MCF 10A (cell line): ENCODE measurements at regions not wholly inside any gene's neighbourhood (a gene's known extent, or its start where the extent isn't known, plus 50 kb on each side); places are given as distances from the start of the nearest gene placed in this dataset.
A peak's percentile ranks its signal among the peaks of the same experiment; 100 is the strongest.

ENCODE experiments used
- BruUV-seq: library from RNA; stranded (reverse); fragments of 400-500 nt; replicated peaks from 2 replicates; lab custom pipeline; 2021; lab: Mats Ljungman, UMichigan
- CTCF ChIA-PET: fragments of 300-600 bp; sonication (Branson Sonifier 250); formaldehyde crosslinking; extraction: SDS; loops from one replicate; lab custom pipeline; 2021; ENCODE audit warnings: antibody characterized with exemption, inconsistent platforms; lab: Yijun Ruan, JAX
- POLR2A ChIA-PET: fragments of 300-600, 350-650 bp; sonication (Branson Sonifier 250); formaldehyde crosslinking; extraction: SDS; loops from one replicate; lab custom pipeline; 2020; ENCODE audit warnings: antibody characterized with exemption, inconsistent platforms; lab: Yijun Ruan, JAX
- DNase-seq: peaks from one replicate; pipeline ENCODE4 v3.0.0-alpha.2; 2018; ENCODE audit not compliant: unreplicated experiment
- H3K27ac Mint-ChIP-seq: one replicate; pipeline ENCODE4 v1.8.0; 2022; ENCODE audit warnings: mild to moderate bottlenecking, low read depth, mixed read lengths; ENCODE audit not compliant: unreplicated experiment
- H3K27me3 Mint-ChIP-seq: one replicate; pipeline ENCODE4 v1.8.0; 2022; ENCODE audit warnings: mixed read lengths; ENCODE audit not compliant: insufficient read depth, unreplicated experiment
- H3K36me3 Mint-ChIP-seq: one replicate; pipeline ENCODE4 v1.8.0; 2022; ENCODE audit warnings: mild to moderate bottlenecking, moderate library complexity, mixed read lengths; ENCODE audit not compliant: insufficient read depth, unreplicated experiment
- H3K4me1 Mint-ChIP-seq: one replicate; pipeline ENCODE4 v1.8.0; 2022; ENCODE audit warnings: mixed read lengths; ENCODE audit not compliant: insufficient read depth, unreplicated experiment
- H3K4me3 Mint-ChIP-seq: one replicate; pipeline ENCODE4 v1.8.0; 2022; ENCODE audit warnings: mild to moderate bottlenecking, moderate library complexity, mixed read lengths; ENCODE audit not compliant: unreplicated experiment
- H3K9me3 Mint-ChIP-seq: one replicate; pipeline ENCODE4 v1.8.0; 2022; ENCODE audit warnings: mixed read lengths; ENCODE audit not compliant: unreplicated experiment
- intact Hi-C: fragments of 100-400 bp; cut with micrococcal nuclease; formaldehyde crosslinking; loops from 2 replicates; pipeline ENCODE4 v1.14.1; 2022
- TF ChIP-seq, protein P1 (sequence below): fragments of 200-600 bp; IDR thresholded peaks from one replicate; pipeline ENCODE4 v1.8.0; 2022; ENCODE audit warnings: antibody characterized with exemption, mild to moderate bottlenecking; ENCODE audit not compliant: unreplicated experiment

- BruUV-seq: no TSS peak
- POLR2A ChIA-PET: interaction anchor here (0.6 kb wide), 1 partner anchor 23 kb away, joined by 3 read pairs; no protein-coding TSS in a partner anchor
- Mint-ChIP-seq H3K27ac (no peak overlapping the region), H3K4me3 (no peak overlapping the region), H3K9me3 (peaks cover 9% of the 10 kb centered on the region), H3K36me3 (no peaks in the 10 kb centered on the region), H3K27me3 (no peaks in the 10 kb centered on the region), H3K4me1 (peaks cover 12% of the 10 kb centered on the region)
- peak; percentile 1 for DNase-seq
- intact Hi-C loops: no loop called here
- CTCF ChIA-PET: interaction anchor here (0.6 kb wide), 1 partner anchor 50 kb away, joined by 3 read pairs; no protein-coding TSS in a partner anchor
- TF ChIP-seq, protein P1, sequence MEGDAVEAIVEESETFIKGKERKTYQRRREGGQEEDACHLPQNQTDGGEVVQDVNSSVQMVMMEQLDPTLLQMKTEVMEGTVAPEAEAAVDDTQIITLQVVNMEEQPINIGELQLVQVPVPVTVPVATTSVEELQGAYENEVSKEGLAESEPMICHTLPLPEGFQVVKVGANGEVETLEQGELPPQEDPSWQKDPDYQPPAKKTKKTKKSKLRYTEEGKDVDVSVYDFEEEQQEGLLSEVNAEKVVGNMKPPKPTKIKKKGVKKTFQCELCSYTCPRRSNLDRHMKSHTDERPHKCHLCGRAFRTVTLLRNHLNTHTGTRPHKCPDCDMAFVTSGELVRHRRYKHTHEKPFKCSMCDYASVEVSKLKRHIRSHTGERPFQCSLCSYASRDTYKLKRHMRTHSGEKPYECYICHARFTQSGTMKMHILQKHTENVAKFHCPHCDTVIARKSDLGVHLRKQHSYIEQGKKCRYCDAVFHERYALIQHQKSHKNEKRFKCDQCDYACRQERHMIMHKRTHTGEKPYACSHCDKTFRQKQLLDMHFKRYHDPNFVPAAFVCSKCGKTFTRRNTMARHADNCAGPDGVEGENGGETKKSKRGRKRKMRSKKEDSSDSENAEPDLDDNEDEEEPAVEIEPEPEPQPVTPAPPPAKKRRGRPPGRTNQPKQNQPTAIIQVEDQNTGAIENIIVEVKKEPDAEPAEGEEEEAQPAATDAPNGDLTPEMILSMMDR: no peak
These were observed 336.7 kb downstream of the DTHD1 start for GRCh38 chr4:36618102-36618501.

DNA sequence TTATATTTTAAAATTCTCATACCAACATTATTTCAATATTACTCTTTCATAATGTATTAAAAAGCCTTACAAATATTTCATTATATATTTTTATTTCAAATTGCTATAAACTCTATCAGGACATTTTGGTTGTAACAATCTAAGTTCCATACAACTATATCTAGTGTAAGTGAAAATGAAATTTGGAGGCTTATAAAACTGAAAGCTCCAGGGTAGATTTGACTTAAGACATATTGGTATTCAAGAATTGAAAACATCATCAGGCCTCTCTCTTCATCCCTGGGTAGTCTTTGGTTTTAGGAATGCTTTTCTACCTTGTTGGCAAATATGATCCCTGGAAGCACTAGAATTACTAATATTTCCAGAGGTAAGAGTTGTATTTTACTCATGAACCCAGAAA is 342.6 kb downstream of the DTHD1 start:
- ChIA-PET CTCF (no interaction called here), POLR2A (interaction anchor here (1.2 kb wide), 1 partner anchor 16 kb away, joined by 5 read pairs; no protein-coding TSS in a partner anchor)
- Mint-ChIP-seq H3K4me3 (no peak overlapping the region), H3K4me1 (no peaks in the 10 kb centered on the region), H3K27me3 (no peaks in the 10 kb centered on the region), H3K9me3 (peaks cover 14% of the 10 kb centered on the region), H3K27ac (no peak overlapping the region), H3K36me3 (no peaks in the 10 kb centered on the region)
- DNase-seq: no peak
- TF ChIP-seq, protein P1: no peak
- no TSS peak for BruUV-seq
- intact Hi-C loops: no loop called here

DNA sequence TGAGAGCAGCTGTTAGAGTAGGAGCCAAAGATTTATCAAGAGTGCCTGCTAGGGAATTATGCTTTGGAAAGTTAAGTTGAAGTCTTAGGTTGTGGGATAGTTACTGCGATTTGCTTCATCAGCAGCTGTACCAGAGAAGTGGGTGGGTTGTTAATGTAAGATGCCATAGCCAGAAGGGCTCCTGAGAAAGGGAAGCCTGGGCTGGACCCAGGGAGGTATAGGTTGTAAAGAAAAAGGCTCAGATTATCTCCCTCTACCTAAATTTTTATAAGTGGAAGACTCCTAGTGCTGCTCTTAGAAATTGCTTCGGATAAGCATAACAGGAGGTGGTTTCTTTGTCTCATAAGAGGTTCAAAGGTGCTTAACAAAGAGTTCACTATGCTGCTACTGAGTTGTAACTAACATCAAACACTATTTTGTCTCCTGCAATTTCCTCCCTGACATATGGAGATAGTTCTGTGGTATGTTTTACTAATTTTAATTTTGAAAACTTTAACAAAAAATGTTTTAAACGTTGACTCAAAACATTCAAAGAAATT is 356.9 kb downstream of the DTHD1 start:
- Mint-ChIP-seq H3K27ac (no peak overlapping the region), H3K4me3 (no peak overlapping the region), H3K4me1 (peaks cover 7% of the 10 kb centered on the region), H3K9me3 (no peaks in the 10 kb centered on the region), H3K27me3 (no peaks in the 10 kb centered on the region), H3K36me3 (no peaks in the 10 kb centered on the region)
- BruUV-seq: no TSS peak
- TF ChIP-seq, protein P1: no peak
- CTCF ChIA-PET: interaction anchor here (0.5 kb wide), 1 partner anchor 111 kb away, joined by 3 read pairs; no protein-coding TSS in a partner anchor
- DNase-seq: no peak
- POLR2A ChIA-PET: no interaction called here
- intact Hi-C loops: no loop called here

GRCh38 chr4:36640876-36641275 is 359.5 kb downstream of the DTHD1 start:
- ChIA-PET POLR2A (interaction anchor here (0.6 kb wide), 1 partner anchor 23 kb away, joined by 3 read pairs; no protein-coding TSS in a partner anchor), CTCF (interaction anchor here (0.6 to 1.5 kb wide), 2 partner anchors 10 to 27 kb away, joined by 3 to 5 read pairs; no protein-coding TSS in a partner anchor)
- Mint-ChIP-seq H3K36me3 (no peaks in the 10 kb centered on the region), H3K27me3 (no peaks in the 10 kb centered on the region), H3K27ac (no peak overlapping the region), H3K4me3 (no peak overlapping the region), H3K9me3 (no peaks in the 10 kb centered on the region), H3K4me1 (peaks cover 6% of the 10 kb centered on the region)
- BruUV-seq: no TSS peak
- intact Hi-C loops: no loop called here
- DNase-seq: no peak
- TF ChIP-seq, protein P1: no peak
